NCI-H446 (cell line): ENCODE measurements at regions not wholly inside any gene's neighbourhood (a gene's known extent, or its start where the extent isn't known, plus 50 kb on each side); places are given as distances from the start of the nearest gene placed in this dataset.
"Not testable (repeated sequence)": the region's sequence is repeated elsewhere in the genome, so short reads cannot be mapped to it uniquely, and the experiment has no call there.

Experiments used
- DNase-seq, 2 experiments: peaks; one replicate each; lab custom pipeline; 2025; lab: John Stamatoyannopoulos, UW

DNA sequence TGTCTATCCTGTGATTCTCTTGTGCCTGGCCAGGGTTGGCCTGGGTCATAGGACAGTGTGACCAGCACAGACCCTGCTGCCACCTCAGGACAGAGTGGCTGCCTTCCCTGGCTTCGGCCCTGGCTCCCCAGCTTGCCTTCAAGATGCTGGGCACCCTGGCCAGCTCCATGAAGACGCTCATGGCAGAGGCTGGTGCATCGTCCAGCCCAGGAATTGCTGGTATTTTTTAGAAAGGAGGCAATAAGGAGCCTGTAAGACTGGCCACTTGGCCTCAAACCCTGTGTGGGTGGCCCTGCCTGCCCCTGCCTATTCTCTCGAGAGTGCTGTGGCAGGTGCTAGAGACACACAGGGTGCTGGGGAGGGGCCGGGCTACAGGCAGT, 70.4 kb upstream of the ACTRT2 start:
- DNase-seq: no peak

DNA sequence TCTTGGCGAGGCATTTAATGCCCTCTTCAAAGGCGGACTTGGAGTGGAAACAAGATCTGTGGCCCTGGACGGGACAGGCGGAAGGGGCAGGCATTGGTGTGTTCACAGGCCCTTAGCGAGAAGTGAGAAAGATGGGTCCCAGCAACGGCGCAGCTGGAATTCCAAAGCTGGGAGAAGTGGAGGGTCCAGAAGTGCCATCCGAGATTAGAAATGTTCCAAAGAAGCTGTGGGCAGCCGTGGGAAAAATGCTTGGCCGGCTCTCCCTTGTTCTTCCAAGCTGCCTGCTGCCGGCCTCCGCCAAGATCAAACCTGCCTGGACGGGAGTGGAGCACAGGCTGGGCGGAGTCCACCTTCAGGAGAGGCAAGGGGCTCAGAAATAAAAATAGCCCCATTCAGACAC, 69.4 kb upstream of the ACTRT2 start:
- no peak for DNase-seq

DNA sequence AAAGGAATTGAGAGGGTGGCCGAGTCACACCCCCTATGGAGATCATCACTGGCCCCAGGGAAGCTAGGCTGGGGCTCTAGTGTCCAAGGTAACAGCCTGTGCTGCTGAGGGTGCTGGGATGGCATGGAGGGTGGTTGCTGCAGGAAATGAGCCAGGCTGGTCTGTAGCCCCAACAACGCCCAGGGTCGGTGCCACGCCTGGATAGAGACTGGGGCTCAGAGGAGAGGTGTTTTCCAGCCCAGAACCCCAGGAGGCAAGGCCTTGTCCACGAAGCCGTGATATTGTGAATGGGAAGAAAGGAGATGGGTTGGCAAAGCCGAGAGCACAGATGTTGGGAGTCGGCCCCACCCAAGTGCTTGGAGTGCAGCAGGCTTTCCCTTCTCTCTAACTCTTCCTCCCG, 68.9 kb upstream of the ACTRT2 start:
- DNase-seq: no peak

DNA sequence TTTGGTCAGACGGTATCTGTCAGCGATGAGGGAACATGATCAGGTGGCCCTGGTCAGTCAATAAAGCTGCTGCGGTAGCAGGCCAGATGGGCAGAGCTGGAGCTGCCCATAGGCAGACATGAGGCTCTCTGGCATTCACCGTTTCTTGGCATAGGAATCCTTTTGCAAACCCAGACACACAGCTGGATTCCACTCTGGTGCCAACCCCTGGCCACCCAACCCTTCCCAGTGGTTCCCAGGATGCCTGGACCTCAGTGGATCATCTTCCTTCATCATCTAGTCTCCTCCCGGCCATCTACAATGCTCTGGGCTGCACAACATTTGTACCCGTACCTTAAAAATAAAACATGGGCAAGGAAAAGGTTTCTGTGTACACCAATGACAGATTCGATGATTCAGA, 68.3 kb upstream of the ACTRT2 start:
- no peak for DNase-seq

DNA sequence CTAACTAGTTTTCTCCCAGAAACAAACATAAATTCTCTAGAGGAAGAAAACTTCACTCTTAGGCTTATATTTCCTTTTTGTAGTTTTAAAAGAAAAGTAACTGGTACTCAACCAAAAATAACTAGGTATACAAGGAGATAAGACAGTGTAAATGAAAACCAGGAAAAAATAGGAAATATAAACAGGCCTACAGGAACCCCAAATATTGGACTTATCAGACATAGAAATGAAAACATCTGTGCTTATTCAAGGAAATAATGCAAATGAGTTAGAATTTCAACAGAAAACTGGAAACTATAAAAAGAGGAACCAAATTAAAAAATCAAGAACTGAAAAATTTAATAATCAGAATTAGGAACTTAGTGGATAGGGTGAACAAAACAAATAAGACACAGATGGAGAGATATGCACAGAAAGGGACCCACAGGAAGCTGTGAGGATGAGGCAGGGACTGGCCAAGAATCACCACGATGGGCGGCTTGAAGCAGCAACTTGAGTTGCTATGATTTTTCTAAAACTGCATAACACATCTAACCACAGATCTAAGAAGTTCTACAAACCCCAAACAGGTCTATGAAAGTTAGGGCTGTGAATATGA, 67.5 kb upstream of the ACTRT2 start:
- no peak for DNase-seq

DNA sequence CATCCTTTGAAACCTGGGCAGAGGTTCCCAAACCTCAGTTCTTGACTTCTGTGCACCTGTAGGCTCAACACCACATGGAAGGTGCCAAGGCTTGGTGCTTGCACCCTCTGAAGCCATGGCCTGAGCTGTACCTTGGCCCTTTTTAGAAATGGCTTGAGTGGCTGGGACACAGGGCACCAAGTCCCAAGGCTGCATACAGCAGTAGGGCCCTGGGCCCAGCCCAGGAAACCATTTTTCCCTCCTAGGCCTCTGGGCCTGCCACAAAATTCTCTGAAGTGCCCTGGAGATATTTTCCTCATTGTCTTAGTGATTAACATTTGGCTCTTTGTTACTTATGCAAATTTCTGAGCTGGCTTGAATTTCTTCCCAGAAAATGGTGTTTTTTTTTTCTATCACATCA, 65.6 kb upstream of the ACTRT2 start:
- DNase-seq: no peak

DNA sequence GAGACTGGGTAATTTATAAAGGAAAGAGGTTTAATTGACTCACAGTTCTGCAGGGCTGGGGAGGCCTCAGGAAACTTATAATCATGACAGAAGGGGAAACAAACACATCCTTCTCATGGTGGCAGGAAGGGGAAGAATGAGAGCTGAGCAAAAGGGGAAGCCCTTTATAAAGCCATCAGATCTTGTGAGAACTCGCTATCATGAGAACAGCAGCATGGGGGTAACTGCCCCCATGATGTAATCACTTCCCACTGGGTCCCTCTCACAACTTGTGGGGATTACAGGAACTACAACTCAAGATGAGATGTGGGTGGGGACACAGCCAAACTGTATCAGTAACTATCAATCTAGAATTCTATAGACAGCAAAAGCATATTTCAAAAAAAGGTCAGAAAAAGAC, 64.7 kb upstream of the ACTRT2 start:
- DNase-seq: no peak

DNA sequence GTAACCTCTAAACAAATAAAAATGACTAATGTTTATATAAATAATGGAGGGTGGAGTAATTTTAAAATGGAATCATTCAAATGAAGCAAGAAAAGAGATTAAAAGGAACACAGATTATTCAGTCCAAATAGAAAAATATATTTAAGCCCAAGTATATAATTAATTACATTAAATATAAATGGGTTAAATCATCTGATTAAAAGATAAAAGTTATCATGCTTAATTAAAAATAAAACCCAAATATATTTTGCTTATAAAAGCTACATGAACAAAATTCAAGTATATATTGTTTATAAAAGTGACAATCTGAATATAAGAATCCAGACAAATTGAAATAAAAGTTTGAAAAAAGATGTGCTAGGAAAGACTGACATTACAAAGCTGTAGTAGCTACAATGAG, 63.9 kb upstream of the ACTRT2 start:
- DNase-seq: no peak

DNA sequence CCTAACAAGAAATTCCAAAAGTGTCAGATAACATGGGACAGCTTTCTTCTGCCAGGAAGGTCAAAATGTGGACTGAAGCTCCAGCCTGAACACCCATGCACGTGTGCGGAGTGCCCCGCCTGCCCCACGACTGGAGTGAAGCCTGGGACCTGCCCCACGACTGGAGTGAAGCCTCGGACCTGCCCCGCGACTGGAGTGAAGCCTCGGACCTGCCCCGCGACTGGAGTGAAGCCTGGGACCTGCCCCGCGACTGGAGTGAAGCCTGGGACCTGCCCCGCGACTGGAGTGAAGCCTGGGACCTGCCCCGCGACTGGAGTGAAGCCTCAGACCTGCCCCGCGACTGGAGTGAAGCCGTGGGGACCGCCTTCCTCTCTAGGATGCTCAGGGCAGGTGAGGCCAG, 61.4 kb upstream of the ACTRT2 start:
- DNase-seq: not testable (repeated sequence)

DNA sequence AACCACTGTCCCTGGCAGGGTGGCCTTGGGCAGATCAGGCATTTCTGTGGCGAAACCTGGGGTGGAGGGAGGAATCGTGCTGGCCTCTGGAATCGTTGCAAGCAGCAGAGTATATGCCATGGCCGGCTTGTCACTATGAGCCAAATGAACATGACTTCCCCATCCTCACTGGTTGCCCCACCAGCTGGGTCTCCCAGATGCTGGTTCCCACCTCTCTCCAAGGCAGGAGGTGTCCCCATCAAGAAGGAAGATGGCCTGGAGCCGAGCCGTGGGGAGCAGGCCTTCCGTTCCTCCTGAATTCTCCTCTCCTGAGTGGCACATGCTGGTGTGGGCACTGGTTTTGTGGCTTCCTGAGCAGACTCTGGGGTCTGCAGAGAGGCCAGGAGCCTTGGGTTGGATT, 60.2 kb upstream of the ACTRT2 start:
- DNase-seq: no peak

DNA sequence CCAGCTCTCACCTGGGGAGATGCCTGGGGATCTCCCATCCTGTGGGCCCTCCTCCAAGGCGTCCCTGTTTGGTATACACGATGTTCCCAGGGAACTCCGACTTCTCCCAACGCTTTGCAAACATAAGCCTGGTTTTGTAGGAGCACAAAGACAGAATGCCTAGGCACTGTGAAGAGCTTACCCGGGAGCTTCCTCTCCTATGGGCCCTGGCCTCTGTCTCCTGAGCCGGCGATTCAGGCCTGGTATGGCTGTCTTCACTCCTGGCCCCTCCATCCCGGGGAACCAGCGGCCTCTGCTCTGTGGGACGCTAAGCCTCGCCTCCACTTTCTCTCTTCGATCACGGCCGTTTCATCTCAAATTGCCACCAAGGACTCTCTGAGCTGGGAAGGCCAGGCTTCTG, 59.6 kb upstream of the ACTRT2 start:
- no peak for DNase-seq

DNA sequence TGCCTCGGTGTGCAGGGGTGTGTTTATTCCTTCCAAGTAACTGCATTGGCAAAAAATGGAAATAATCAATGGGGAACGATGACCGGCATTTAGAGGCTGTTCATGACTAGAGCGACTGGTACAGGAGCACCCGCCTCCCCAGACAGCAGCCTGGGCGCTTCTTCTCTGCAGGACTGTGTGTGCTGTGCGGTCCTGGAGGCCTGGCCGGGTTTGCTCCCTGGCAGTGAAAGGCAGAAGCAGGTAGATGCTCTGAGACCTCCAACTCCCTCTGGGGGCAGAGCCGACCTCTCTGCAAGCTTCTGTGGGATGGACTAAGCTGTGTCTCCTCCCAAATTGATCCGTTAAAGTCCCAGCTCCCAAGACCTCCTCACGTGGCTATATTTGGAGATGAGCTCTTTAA, 59.2 kb upstream of the ACTRT2 start:
- no peak for DNase-seq

DNA sequence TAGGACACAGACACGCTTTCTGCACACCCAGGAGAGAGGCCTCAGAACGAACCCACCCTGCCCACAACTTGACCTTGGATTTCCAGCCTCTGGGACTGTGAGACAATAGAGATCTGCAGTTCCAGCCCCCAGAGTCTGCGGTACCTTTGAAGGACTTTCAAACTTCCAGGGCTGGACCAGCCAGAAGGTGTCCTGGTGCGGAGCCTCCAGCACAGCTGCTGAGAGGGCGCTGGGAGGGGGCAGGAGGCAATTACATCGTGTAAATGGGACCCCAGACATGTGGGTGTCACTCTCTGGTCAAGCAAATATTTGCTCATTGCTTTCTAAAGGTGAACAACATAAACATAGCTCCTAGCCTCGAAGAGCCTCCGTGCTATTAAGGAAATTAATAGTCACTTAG, 58.7 kb upstream of the ACTRT2 start:
- DNase-seq: no peak

DNA sequence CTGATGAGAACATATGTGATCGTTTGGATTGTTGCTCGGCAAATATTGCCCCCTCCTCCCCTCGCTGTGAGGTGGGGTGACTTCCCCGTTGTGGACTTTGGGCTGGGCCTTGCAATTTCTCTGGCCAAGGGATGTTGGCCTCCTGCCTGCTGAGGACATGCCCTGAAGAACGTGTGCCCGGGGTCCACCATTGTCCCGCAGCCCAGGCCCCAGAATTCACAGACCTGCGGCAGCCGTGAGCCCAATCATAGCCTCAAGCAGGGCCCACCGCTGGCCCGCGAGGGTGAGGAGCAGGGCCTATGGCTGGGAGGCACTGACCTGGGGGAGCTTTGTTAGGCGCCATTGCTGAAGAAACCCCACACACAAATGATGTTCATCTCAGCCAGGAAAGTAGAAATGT, 58.3 kb upstream of the ACTRT2 start:
- no peak for DNase-seq

DNA sequence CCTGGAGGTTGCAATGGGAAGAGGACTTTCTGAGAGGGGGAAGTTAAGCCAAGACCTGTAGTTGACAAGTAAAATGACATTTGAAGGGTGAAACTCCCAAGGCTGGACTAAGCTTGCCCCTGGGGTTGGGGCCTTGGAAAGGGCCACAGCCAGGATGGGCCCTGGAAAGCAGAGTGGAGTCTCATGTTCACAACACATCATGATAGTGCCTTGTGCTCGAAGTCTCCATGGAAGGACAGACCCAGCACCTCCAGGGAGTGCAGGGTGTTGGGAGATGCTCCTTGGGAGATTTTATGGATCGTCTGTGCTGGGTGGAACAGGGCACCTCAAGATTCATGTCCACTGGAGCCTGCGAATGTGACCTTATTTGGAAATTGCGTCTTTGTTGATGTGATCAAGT, 55.6 kb upstream of the ACTRT2 start:
- no peak for DNase-seq

DNA sequence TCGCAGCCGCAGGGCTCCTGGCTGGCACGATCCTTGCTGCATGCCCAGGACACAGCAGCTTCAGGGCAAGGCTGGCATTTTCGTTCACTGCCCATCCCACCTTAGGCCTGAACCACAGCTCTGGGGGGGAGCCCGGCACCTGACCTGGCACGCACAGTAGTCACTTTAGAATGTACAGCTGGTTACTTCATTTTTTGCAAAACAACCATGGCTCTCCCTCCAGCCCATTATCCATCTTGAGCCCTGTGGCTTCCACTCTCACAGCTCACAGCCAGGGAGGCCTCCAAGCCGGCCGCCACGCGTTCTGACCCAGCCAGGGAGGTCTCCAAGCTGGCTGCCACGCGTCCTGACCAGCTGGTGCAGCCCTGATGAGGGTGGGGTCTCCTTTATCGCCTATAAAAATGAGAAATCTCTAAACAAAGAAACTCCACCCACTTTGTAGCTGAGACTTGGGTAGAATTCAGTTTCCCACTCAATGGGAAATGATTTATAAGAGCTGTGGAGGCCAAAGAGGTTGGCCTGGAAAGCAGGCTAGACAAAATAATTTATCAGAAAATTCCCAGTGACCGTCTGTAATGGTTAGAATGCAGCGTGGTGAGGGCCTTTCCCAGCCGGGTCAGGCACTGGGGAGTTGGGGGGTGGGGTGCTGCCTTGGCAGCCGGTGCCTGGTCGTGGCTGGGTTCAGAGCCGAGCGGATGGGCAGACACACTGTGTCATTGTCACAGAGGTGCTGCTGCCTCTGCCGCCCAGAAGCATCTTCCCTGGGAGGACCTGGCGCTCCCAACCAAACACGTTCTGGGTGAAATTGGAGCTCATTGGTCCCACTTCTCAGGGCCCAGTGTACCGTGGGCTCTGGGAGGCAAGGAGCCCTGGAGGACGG, 54.6 kb upstream of the ACTRT2 start:
- DNase-seq: no peak

DNA sequence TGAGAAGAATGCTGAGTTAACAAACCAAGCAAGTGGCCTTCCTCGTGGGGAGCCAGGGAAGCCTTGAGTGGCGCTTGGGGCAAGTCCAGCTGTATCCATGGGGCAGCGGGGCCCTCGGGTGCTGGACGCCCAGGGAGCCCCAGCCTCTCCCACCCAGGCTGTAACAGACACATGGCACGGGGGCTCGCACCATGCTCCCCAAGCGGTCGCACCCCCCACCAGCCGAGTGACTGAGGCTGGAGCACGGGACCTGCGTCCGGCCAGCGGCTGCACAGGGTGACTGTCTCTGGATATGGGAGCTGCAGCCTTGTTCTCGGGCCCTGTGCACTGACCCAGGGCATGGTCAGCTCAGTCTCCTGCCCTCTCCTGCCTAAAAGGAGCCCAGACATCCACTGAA, 53.9 kb upstream of the ACTRT2 start:
- no peak for DNase-seq

DNA sequence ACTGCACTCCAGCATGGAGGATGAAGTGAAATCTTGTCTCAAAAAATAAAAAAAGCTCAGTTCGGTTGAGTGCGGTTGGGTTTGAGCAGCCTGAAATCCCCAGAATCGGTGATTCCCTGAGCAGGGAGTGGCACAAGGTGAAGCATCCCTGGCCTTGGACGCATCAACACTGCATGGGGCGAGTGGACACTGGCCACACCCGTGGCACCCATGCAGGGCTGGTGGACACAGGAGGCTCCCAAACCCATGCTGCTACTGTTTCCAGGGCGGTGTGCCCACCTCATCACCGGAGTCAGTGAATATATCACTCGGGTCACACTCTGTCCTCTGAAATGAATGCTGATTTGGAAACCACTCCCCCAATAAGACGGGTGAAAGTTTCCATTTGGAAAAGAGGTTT, 53.4 kb upstream of the ACTRT2 start:
- DNase-seq: no peak

DNA sequence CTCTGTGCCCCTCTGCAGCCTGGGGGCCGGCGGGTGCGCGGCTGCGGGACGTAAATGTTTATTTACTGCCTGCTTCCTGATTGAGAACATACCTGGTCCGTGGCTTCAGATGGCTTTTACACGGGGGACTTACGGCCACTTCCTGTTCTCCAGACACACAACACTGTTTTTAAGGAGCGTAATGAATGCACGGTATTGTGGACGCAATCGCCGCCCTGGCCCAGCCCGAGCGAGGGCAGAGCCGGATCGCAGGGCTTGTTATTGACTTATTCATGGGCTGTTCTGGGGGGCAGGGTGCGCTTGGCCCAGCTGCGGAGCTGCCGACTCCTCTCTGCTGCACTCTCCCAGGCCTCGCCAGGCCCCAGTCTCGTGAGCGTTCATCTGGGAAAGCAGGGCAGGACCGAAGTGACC, 52.8 kb upstream of the ACTRT2 start:
- no peak for DNase-seq

DNA sequence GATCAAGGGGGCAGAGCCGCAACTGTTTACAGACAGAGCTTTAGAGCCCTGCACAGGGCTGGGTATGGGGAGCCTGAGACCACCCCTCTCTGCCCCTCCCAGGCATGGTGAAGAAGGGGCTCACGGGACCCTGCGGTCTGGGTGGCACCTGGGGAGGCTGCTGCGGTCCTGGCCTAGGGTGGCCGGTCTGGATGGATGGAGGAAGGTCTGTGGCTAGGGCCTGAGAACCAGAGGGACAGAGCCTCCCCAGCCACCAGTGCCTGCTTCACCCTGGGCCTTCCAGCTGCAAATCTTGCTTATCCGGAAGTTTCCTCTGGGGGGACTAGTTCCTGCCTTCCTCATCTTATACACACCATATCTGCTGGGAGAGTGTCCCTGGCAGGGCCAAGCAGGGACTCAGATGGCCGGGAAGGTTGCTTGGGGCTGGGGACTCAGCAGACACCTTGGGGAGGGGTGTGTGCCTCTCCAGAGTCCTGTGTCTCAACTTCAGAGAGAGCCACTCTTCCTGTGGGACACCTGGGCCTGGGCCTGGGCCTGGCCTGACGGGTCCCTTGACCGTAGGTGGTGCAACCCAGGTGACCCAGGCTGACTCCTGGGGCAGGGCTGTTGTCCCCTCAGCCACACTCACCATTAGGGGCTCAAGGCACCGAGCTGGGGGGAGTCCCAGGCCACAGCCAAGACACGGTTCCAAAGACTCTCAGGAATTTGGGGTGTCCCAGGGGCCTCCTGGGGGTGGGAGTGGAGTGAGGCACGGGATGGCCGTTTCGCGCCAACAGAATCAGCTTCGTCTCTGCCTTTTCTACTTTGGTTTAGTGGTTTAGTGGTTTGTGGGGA, 52.0 kb upstream of the ACTRT2 start:
- no peak for DNase-seq

DNA sequence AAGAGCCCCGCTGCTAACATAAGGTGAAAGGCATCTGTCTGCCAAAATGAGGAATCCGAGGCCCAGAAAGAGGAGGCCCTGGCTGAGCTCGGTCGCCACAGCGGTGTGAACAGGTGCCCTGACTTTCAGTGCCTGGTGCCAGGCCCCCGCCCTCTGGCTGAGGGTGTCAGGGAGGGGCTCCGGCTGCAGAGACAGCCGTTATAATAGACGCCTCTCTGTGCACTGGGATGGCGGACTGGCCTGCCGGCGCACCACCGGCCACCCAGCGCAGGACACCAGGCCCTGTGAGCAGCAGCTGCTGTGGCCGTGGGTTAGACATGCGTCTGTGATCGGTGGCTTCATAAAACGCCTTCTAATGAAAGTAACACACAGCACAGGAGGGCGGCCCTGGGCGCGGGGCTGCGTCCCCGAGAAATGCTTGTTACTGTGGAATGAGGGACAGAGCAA, 51.4 kb upstream of the ACTRT2 start:
- no peak for DNase-seq

DNA sequence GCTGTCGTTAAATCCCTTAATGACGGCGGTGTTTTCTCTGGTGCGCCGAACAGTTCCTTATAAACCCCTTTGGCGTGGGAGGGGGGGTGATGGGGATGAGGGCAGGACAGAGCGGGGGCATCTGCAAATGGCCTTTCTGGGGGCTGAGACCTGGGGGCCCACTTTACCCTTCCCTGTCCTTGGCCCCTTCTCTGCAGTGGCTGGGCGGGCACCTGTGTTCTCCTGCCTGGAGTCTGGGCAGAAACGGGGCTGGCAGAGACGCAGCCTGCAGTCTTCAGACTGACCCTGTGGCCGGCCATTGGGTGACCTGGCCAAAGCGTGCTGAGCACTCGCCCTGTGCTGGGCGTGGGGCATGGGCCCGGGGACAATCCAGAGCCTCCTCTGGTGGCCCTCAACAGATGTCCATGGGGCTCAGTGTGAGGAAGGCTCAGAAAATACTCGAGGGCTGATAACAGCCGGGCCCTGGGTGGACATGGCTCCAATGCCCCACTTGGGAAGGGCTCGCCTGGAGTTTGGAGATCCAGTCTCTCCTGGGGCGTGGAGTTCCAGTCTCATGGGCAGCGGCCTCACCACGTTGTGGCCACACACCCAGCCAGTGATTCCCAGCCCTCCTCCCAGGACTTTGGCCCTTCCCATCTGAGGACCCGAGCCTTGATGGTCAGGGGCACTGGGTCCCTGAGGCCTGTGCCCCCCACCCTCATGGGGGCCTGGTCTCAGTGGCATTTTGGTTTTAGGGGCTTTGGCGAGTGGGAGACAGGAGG, 50.8 kb upstream of the ACTRT2 start:
- DNase-seq: no peak
